ENCODE measurements at regions not wholly inside any gene's neighbourhood (a gene's known extent, or its start where the extent isn't known, plus 50 kb on each side); places are given as distances from the start of the nearest gene placed in this dataset.

- DNase-seq: no peak
Measured at GRCh38 chr3:65109966-65110500, 422.2 kb upstream of the ADAMTS9 start.

GRCh38 chr3:65107174-65107573, 419.4 kb upstream of the ADAMTS9 start:
- DNase-seq: no peak

GRCh38 chr3:65101450-65101849, 413.6 kb upstream of the ADAMTS9 start:
- no peak for DNase-seq

- DNase-seq: no peak
Measured at GRCh38 chr3:65098400-65098799, 410.6 kb upstream of the ADAMTS9 start.

- DNase-seq: no peak
Measured at GRCh38 chr3:65096110-65096745, 408.4 kb upstream of the ADAMTS9 start.

GRCh38 chr3:65094723-65095122, 406.9 kb upstream of the ADAMTS9 start:
- DNase-seq: no peak

- DNase-seq: no peak
Measured at GRCh38 chr3:65093641-65094040, 405.8 kb upstream of the ADAMTS9 start.

- DNase-seq: no peak
Measured at GRCh38 chr3:65091565-65091964, 403.8 kb upstream of the ADAMTS9 start.

- no peak for DNase-seq
Measured at GRCh38 chr3:65083240-65083639, 395.4 kb upstream of the ADAMTS9 start.

- DNase-seq: no peak
Measured at GRCh38 chr3:65081536-65081935, 393.7 kb upstream of the ADAMTS9 start.

GRCh38 chr3:65080432-65080831, 392.6 kb upstream of the ADAMTS9 start:
- DNase-seq: no peak

- DNase-seq: no peak
Measured at GRCh38 chr3:65079560-65079959, 391.8 kb upstream of the ADAMTS9 start.

GRCh38 chr3:65078748-65079147, 390.9 kb upstream of the ADAMTS9 start:
- no peak for DNase-seq

GRCh38 chr3:65077124-65077523, 389.3 kb upstream of the ADAMTS9 start:
- DNase-seq: no peak

GRCh38 chr3:65070968-65071367, 383.2 kb upstream of the ADAMTS9 start:
- DNase-seq: no peak

- no peak for DNase-seq
Measured at GRCh38 chr3:65060904-65061303, 373.1 kb upstream of the ADAMTS9 start.

GRCh38 chr3:65052101-65052500, 364.3 kb upstream of the ADAMTS9 start:
- DNase-seq: peak in 1 of 5 experiments; percentile 13

- DNase-seq: no peak
Measured at GRCh38 chr3:65048151-65048550, 360.4 kb upstream of the ADAMTS9 start.

GRCh38 chr3:65045138-65045537, 357.3 kb upstream of the ADAMTS9 start:
- DNase-seq: no peak

- DNase-seq: no peak
Measured at GRCh38 chr3:65044401-65044800, 356.6 kb upstream of the ADAMTS9 start.

- no peak for DNase-seq
Measured at GRCh38 chr3:65042675-65043074, 354.9 kb upstream of the ADAMTS9 start.

- no peak for DNase-seq
Measured at GRCh38 chr3:65039754-65040210, 352.0 kb upstream of the ADAMTS9 start.

- no peak for DNase-seq
Measured at GRCh38 chr3:65037861-65038260, 350.1 kb upstream of the ADAMTS9 start.

GRCh38 chr3:65035246-65035645, 347.4 kb upstream of the ADAMTS9 start:
- DNase-seq: no peak

- no peak for DNase-seq
Measured at GRCh38 chr3:65033576-65033975, 345.8 kb upstream of the ADAMTS9 start.

Measured in T-helper 2 cell (primary cell).